ENCODE measurements at regions not wholly inside any gene's neighbourhood (a gene's known extent, or its start where the extent isn't known, plus 50 kb on each side); places are given as distances from the start of the nearest gene placed in this dataset.
A peak's percentile ranks its signal among the peaks of the same experiment; 100 is the strongest.

- H3K27ac Mint-ChIP-seq: no peak overlapping the region
- no peaks in the 10 kb centered on the region for H3K36me3 Mint-ChIP-seq
- TF ChIP-seq, protein P1, sequence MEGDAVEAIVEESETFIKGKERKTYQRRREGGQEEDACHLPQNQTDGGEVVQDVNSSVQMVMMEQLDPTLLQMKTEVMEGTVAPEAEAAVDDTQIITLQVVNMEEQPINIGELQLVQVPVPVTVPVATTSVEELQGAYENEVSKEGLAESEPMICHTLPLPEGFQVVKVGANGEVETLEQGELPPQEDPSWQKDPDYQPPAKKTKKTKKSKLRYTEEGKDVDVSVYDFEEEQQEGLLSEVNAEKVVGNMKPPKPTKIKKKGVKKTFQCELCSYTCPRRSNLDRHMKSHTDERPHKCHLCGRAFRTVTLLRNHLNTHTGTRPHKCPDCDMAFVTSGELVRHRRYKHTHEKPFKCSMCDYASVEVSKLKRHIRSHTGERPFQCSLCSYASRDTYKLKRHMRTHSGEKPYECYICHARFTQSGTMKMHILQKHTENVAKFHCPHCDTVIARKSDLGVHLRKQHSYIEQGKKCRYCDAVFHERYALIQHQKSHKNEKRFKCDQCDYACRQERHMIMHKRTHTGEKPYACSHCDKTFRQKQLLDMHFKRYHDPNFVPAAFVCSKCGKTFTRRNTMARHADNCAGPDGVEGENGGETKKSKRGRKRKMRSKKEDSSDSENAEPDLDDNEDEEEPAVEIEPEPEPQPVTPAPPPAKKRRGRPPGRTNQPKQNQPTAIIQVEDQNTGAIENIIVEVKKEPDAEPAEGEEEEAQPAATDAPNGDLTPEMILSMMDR (conservative IDR thresholded peaks at IDR 0.05): no peak
- no peak overlapping the region for H3K4me3 Mint-ChIP-seq
- H3K9me3 Mint-ChIP-seq: no peaks in the 10 kb centered on the region
- no peak for DNase-seq (ENCODE audit: extremely low spot score, unreplicated experiment)
- H3K27me3 Mint-ChIP-seq: peaks cover 80% of the 10 kb centered on the region
- peaks cover 20% of the 10 kb centered on the region for H3K4me1 Mint-ChIP-seq (ENCODE audit: unreplicated experiment)
These were observed 135.6 kb downstream of the FOXD1 start for GRCh38 chr5:73312872-73313510.

DNA sequence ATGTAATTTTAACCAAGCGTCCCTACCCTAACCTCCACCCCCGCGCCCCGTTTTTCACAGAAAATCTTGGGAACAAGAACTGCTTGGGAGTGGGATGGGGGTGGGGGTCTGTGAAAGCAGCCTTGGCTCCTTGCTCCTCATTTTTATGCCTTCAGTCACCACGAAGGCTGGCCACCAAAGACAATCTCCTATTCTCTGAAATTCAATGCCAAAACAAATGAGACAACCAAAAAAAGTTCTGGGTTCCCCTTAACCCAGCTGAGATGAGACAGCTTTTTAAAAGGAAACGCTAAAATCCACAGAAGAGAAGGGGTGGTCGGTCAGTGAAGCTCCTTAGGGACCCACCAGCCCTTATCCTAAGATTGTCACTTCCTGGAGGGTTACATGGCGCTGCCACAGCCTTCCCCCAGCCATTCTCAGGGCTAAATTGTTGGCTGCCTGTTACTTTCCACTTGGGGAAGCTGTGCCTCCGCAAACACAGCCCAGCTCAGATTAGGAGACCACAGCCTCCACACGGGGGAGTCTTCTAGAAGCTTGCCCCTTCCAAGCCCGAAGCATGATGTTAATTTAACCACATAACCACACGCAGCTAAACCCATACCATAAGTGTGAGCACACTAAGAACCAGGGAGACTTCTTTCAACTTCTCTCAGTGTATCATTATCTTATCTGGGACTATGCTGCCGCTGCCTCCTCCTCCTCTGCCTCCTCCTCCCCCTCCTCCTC is 136.3 kb downstream of the FOXD1 start:
- peaks cover 84% of the 10 kb centered on the region for H3K27me3 Mint-ChIP-seq
- H3K9me3 Mint-ChIP-seq: no peaks in the 10 kb centered on the region
- DNase-seq (ENCODE audit: extremely low spot score, unreplicated experiment): no peak
- H3K27ac Mint-ChIP-seq: no peak overlapping the region
- peaks cover 20% of the 10 kb centered on the region for H3K4me1 Mint-ChIP-seq (ENCODE audit: unreplicated experiment)
- no peak overlapping the region for H3K4me3 Mint-ChIP-seq
- H3K36me3 Mint-ChIP-seq: no peaks in the 10 kb centered on the region
- TF ChIP-seq, protein P1 (conservative IDR thresholded peaks at IDR 0.05): no peak

GRCh38 chr5:73311291-73312110 is 137.1 kb downstream of the FOXD1 start:
- DNase-seq (ENCODE audit: extremely low spot score, unreplicated experiment): no peak
- peak overlapping the region; percentile 62 for H3K4me3 Mint-ChIP-seq
- peak overlapping the region; percentile 65 for H3K27ac Mint-ChIP-seq
- peaks cover 20% of the 10 kb centered on the region for H3K4me1 Mint-ChIP-seq (ENCODE audit: unreplicated experiment)
- peaks cover 87% of the 10 kb centered on the region for H3K27me3 Mint-ChIP-seq
- no peaks in the 10 kb centered on the region for H3K36me3 Mint-ChIP-seq
- no peaks in the 10 kb centered on the region for H3K9me3 Mint-ChIP-seq
- TF ChIP-seq, protein P1 (conservative IDR thresholded peaks at IDR 0.05): no peak

GRCh38 chr5:73307645-73308355 is 134.8 kb downstream of the TMEM174 start:
- TF ChIP-seq, protein P1 (conservative IDR thresholded peaks at IDR 0.05): no peak
- Mint-ChIP-seq H3K27ac (no peak overlapping the region), H3K4me1 (ENCODE audit: unreplicated experiment) (peaks cover 17% of the 10 kb centered on the region), H3K27me3 (peaks cover 94% of the 10 kb centered on the region), H3K9me3 (no peaks in the 10 kb centered on the region), H3K4me3 (no peak overlapping the region), H3K36me3 (peaks cover 1% of the 10 kb centered on the region)
- no peak for DNase-seq (ENCODE audit: extremely low spot score, unreplicated experiment)

- Mint-ChIP-seq H3K4me1 (ENCODE audit: unreplicated experiment) (peaks cover 15% of the 10 kb centered on the region), H3K36me3 (peaks cover 3% of the 10 kb centered on the region), H3K27ac (no peak overlapping the region), H3K4me3 (no peak overlapping the region), H3K27me3 (peaks cover 93% of the 10 kb centered on the region), H3K9me3 (no peaks in the 10 kb centered on the region)
- DNase-seq (ENCODE audit: extremely low spot score, unreplicated experiment): peak; percentile 2
- TF ChIP-seq, protein P1 (conservative IDR thresholded peaks at IDR 0.05): no peak
These were observed 133.8 kb downstream of the TMEM174 start for GRCh38 chr5:73306741-73307275.
